ENCODE measurements at regions not wholly inside any gene's neighbourhood (a gene's known extent, or its start where the extent isn't known, plus 50 kb on each side); places are given as distances from the start of the nearest gene placed in this dataset.

DNA sequence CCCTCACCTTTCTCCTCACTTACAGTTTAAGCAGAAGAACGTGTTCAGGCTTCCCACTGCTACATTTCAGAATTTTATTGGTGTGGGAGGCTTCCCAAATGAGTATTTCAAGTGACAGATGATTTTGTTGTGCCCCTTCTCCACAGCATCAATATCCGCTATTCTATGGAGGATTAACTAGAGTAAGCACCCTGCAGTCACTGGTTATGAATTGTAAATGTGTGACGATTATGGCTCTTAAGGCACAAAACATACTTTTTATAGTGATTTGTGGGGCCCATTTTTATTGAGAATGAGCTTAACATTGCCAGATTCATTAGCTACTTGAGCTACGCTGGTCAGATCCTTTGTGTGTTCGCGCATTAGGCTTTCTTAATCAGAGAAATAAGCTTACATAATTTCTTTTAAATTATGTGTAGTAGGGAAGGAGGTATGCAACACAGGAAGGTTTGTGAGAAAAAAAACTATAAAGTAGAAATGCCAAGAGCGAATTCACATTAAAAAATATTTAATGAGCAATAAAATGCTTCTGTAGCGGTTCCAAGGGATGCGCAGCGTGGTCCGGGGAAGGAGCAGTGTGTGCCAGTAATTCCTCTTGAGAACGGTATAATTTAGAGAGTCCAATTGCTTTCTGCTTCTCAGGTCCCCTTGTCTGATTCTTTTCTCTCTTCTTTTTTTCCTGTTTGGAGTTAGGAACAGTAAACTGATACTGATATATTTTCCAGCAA, 2380.4 kb downstream of the MAT2B start:
- H3K4me3 ChIP-seq (ENCODE audit: low read depth, low read length): no peak overlapping the region
- TF ChIP-seq, protein P1, sequence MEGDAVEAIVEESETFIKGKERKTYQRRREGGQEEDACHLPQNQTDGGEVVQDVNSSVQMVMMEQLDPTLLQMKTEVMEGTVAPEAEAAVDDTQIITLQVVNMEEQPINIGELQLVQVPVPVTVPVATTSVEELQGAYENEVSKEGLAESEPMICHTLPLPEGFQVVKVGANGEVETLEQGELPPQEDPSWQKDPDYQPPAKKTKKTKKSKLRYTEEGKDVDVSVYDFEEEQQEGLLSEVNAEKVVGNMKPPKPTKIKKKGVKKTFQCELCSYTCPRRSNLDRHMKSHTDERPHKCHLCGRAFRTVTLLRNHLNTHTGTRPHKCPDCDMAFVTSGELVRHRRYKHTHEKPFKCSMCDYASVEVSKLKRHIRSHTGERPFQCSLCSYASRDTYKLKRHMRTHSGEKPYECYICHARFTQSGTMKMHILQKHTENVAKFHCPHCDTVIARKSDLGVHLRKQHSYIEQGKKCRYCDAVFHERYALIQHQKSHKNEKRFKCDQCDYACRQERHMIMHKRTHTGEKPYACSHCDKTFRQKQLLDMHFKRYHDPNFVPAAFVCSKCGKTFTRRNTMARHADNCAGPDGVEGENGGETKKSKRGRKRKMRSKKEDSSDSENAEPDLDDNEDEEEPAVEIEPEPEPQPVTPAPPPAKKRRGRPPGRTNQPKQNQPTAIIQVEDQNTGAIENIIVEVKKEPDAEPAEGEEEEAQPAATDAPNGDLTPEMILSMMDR (IDR thresholded peaks at IDR 0.05; ENCODE audit: borderline replicate concordance, insufficient read depth, low read depth, low read length): no peak

DNA sequence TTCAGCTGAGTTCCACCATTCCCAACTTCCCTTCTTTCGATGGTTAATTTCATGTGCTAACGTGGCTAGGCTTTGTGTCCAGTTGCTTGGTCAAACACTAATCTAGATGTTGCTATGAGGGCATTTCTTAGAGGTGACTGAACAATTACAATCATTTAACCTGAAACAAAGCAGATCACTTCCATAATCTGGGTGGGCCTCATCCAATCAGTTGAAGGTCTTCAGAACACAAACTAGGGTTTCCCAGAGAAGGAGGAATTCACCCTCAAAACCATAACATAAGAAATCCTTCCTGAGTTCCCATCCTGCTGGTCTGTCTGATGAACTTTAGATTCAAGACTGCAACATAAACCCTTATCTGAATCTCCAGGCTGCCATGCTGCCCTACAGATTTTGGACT, 2381.7 kb downstream of the MAT2B start:
- H3K4me3 ChIP-seq (ENCODE audit: low read depth, low read length): no peak overlapping the region
- TF ChIP-seq, protein P1 (IDR thresholded peaks at IDR 0.05; ENCODE audit: borderline replicate concordance, insufficient read depth, low read depth, low read length): no peak

DNA sequence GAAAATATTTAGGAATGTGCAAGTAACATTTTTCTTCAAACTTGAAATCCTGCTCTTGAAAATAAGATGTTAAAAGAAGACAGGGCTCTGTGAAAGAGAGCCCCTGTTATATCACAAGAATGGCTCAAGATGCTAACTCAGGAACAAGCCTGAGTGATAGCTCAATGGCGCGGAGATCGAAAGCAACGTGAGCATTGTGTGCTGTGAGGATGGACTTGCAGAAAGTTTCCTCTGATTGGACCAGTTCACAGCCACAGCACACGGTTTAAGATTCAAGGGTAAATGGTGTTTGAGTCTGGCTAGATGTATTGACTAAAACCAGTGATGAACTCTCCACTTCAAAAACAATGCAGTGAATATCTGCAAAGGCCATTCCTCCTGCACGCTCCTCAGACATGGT, 2387.0 kb downstream of the MAT2B start:
- H3K4me3 ChIP-seq (ENCODE audit: low read depth, low read length): no peak overlapping the region
- TF ChIP-seq, protein P1 (IDR thresholded peaks at IDR 0.05; ENCODE audit: borderline replicate concordance, insufficient read depth, low read depth, low read length): no peak

DNA sequence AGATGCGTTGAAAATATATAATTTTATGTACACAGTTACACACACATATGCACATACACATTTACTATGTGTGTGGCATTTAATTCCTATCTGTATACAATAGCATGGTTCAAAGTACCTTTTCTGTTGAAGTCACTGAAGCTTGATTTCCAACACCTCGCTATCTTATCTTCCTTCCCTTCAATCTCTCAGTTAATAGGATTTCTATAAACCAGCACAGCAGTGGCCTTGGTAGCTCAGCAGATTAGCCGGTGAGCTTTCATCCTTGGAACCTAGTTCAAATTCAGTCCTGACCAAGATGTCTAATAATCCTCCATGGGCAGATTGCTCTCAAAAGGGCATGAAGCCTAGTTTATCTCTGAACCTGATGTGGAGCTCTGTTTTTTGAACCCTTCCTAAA, 2389.5 kb downstream of the MAT2B start:
- no peak overlapping the region for H3K4me3 ChIP-seq (ENCODE audit: low read depth, low read length)
- TF ChIP-seq, protein P1 (IDR thresholded peaks at IDR 0.05; ENCODE audit: borderline replicate concordance, insufficient read depth, low read depth, low read length): no peak

DNA sequence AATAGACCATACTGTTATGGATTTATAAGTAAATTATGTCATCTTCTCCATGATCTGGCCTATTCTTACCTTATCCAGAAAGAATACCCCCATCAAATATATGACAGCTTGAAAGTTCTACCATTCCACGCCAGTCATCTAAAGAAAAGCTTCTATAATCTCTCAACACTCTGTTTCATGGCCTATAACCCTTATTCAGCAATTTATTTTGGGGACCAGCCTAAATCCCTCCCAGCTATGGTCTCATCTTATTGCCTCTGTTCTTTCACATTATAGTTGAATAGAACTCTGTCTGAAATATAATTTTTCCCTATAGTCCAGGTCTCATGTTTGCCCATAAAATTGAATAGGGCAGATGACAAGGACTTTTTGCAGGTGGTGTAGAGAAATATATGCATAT, 2387.6 kb upstream of the WWC1 start:
- no peak overlapping the region for H3K4me3 ChIP-seq (ENCODE audit: low read depth, low read length)
- TF ChIP-seq, protein P1 (IDR thresholded peaks at IDR 0.05; ENCODE audit: borderline replicate concordance, insufficient read depth, low read depth, low read length): no peak

DNA sequence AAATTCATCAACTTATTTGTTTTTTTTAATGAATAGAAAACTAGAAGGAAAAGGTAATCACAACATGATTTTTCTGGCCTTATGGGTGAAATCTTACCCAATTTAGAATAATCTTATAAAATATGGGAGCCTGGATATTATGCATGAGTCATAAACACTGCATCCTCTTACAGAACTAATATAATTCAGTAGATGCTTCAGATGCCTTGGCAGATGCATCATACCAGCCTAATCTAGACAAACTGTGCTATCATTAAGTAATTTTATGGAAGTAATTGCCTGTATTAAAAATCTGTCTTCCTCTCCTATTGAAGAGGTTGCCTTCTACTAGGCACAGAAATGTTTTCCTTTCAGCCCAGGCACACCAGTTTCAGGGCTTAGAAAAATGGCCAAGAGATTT, 2384.6 kb upstream of the WWC1 start:
- H3K4me3 ChIP-seq (ENCODE audit: low read depth, low read length): no peak overlapping the region
- TF ChIP-seq, protein P1 (IDR thresholded peaks at IDR 0.05; ENCODE audit: borderline replicate concordance, insufficient read depth, low read depth, low read length): no peak

DNA sequence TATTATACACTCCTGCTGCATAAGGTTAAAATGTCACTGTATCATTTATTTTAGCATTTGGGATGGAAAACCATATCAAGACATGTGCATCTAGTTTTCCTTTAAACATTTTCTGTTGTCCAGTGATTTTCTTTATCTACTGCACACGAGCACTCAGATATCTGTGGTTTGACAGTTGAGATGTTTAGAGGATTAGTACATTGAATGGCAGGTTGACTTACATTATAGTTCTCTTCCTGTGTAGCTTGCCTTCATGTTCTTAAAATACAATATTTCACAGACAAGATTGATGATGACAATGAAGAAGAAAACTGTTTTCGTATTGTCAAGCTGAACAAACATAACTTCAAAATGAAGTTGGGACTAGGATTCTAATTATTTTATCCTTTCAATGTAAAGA, 2378.4 kb upstream of the WWC1 start:
- TF ChIP-seq, protein P1 (IDR thresholded peaks at IDR 0.05; ENCODE audit: borderline replicate concordance, insufficient read depth, low read depth, low read length): no peak
- no peak overlapping the region for H3K4me3 ChIP-seq (ENCODE audit: low read depth, low read length)

All from GM12875 (cell line).